22Rv1 (cell line): ENCODE measurements at regions not wholly inside any gene's neighbourhood (a gene's known extent, or its start where the extent isn't known, plus 50 kb on each side); places are given as distances from the start of the nearest gene placed in this dataset.

ENCODE experiments used
- H3K27ac ChIP-seq: fragments of 450-650 bp; 2 replicates; pipeline ENCODE4 v1.5.1; 2017
- CTCF ChIP-seq: fragments of 450-650 bp; IDR thresholded peaks from 2 replicates; pipeline ENCODE4 v1.5.1; 2017; ENCODE audit warnings: mild to moderate bottlenecking
- ZFX ChIP-seq: fragments of 450-650 bp; IDR thresholded peaks from 2 replicates; pipeline ENCODE4 v1.6.1; 2017; ENCODE audit warnings: antibody characterized with exemption, borderline replicate concordance

GRCh38 chr16:9402293-9402860, 310.9 kb downstream of the HAPSTR1 start:
- H3K27ac ChIP-seq: no peak overlapping the region
- no peak for TF ChIP-seq CTCF
- TF ChIP-seq ZFX: no peak

GRCh38 chr16:9404811-9405210, 313.4 kb downstream of the HAPSTR1 start:
- H3K27ac ChIP-seq: no peak overlapping the region
- no peak for TF ChIP-seq CTCF
- TF ChIP-seq ZFX: no peak

- H3K27ac ChIP-seq: no peak overlapping the region
- TF ChIP-seq CTCF: no peak
- TF ChIP-seq ZFX: no peak
These were observed 314.7 kb downstream of the HAPSTR1 start for GRCh38 chr16:9406038-9406712.

GRCh38 chr16:9407206-9407758, 315.8 kb downstream of the HAPSTR1 start:
- H3K27ac ChIP-seq: no peak overlapping the region
- no peak for TF ChIP-seq CTCF

- TF ChIP-seq CTCF: no peak
- no peak for TF ChIP-seq ZFX
- H3K27ac ChIP-seq: no peak overlapping the region
These were observed 316.9 kb downstream of the HAPSTR1 start for GRCh38 chr16:9408297-9408878.

- H3K27ac ChIP-seq: no peak overlapping the region
- TF ChIP-seq CTCF (no peak), ZFX (no peak)
These were observed 318.4 kb downstream of the HAPSTR1 start for GRCh38 chr16:9409560-9410493.
